H1 (cell line): ENCODE measurements at regions not wholly inside any gene's neighbourhood (a gene's known extent, or its start where the extent isn't known, plus 50 kb on each side); places are given as distances from the start of the nearest gene placed in this dataset.

Experiments
- CTCF ChIA-PET: fragments of 300-600 bp; sonication (Branson Sonifier 250); formaldehyde crosslinking; loops from one replicate; lab custom pipeline; 2021; ENCODE audit not compliant: partially characterized antibody; lab: Charles Lee
- POLR2A ChIA-PET: fragments of 300-600 bp; sonication (Branson Sonifier 250); formaldehyde crosslinking; loops from one replicate; lab custom pipeline; 2021; ENCODE audit warnings: inconsistent platforms; ENCODE audit not compliant: partially characterized antibody; lab: Charles Lee
- DNase-seq, 2 experiments: peaks; one replicate each; pipeline versions ENCODE4 v3.0.0 to v3.0.0-alpha.2; 2010 to 2022; ENCODE audit warnings: low spot score in 2 of 2, low read depth in 1 of 2, mixed read lengths in 1 of 2
- FAIRE-seq: peaks from 2 replicates; lab custom pipeline; 2011; peaks lifted over from hg19 to GRCh38; lab: Jason Lieb, UNC
- H2AFZ ChIP-seq: 2 replicates; pipeline ENCODE4 v1.8.1; 2012; ENCODE audit warnings: low read length, inconsistent platforms
- H2AK5ac ChIP-seq: 2 replicates; pipeline ENCODE4 v1.6.1; 2013; ENCODE audit warnings: low read depth, low read length
- H2BK120ac ChIP-seq: replicated peaks from 2 replicates; pipeline ENCODE3; 2013; ENCODE audit warnings: low read depth, low read length, inconsistent platforms
- H2BK12ac ChIP-seq: 2 replicates; pipeline ENCODE4 v1.6.1; 2013; ENCODE audit warnings: low read depth, low read length
- H2BK15ac ChIP-seq: 2 replicates; pipeline ENCODE4 v1.6.1; 2013; ENCODE audit warnings: low read length
- H2BK20ac ChIP-seq: 2 replicates; pipeline ENCODE4 v1.6.1; 2013; ENCODE audit warnings: low read length
- H2BK5ac ChIP-seq: 2 replicates; pipeline ENCODE4 v1.6.1; 2013; ENCODE audit warnings: low read depth, low read length
- H3K14ac ChIP-seq: 2 replicates; pipeline ENCODE4 v1.6.1; 2013; ENCODE audit warnings: inconsistent platforms; ENCODE audit not compliant: insufficient read length
- H3K18ac ChIP-seq: 2 replicates; pipeline ENCODE4 v1.6.1; 2013; ENCODE audit warnings: low read length; ENCODE audit errors: extremely low read depth
- H3K23ac ChIP-seq: 2 replicates; pipeline ENCODE4 v1.6.1; 2013; ENCODE audit warnings: inconsistent platforms; ENCODE audit not compliant: insufficient read length
- H3K23me2 ChIP-seq: 2 replicates; pipeline ENCODE4 v1.6.1; 2013; ENCODE audit warnings: low read depth, low read length
- H3K27ac ChIP-seq: 2 replicates; pipeline ENCODE4 v1.6.1; 2011; ENCODE audit warnings: low read depth, low read length, inconsistent platforms
- H3K27me3 ChIP-seq, 4 experiments: replicated peaks in 1 of 4; 1 replicate in 1 of 4; 2 replicates in 3 of 4; pipeline versions ENCODE4 v1.6.1 to v1.8.1; 2011 to 2013; ENCODE audit warnings: low read length in 3 of 4, mild to moderate bottlenecking in 3 of 4, inconsistent platforms in 2 of 4, mixed read lengths in 2 of 4, moderate library complexity in 1 of 4; ENCODE audit not compliant: control insufficient read depth in 3 of 4, insufficient read depth in 3 of 4; ENCODE audit errors: extremely low read depth in 1 of 4
- H3K36me3 ChIP-seq, 4 experiments: 2 replicates each; pipeline versions ENCODE4 v1.6.1 to v1.8.1; 2011 to 2013; ENCODE audit warnings: mild to moderate bottlenecking in 4 of 4, low read length in 3 of 4, moderate library complexity in 2 of 4, control low read depth in 1 of 4, inconsistent platforms in 1 of 4; ENCODE audit not compliant: insufficient read depth in 4 of 4, control insufficient read depth in 2 of 4
- H3K4ac ChIP-seq: replicated peaks from 2 replicates; pipeline ENCODE3; 2013; ENCODE audit warnings: low read length, low read depth, mixed read lengths, inconsistent platforms; ENCODE audit not compliant: insufficient read length
- H3K4me1 ChIP-seq, 4 experiments: replicated peaks in 1 of 4; 1 replicate in 1 of 4; 2 replicates in 3 of 4; pipeline versions ENCODE4 v1.6.1 to v1.8.1; 2011 to 2013; ENCODE audit warnings: low read length in 3 of 4, inconsistent platforms in 2 of 4, mixed read lengths in 1 of 4; ENCODE audit not compliant: insufficient read depth in 4 of 4, control insufficient read depth in 3 of 4
- H3K4me2 ChIP-seq, 2 experiments: 2 replicates each; pipeline versions ENCODE4 v1.6.1 to v1.8.1; 2011 to 2013; ENCODE audit warnings: low read depth in 2 of 2, low read length in 2 of 2, control low read depth in 1 of 2, inconsistent platforms in 1 of 2, mild to moderate bottlenecking in 1 of 2; ENCODE audit not compliant: insufficient read depth in 1 of 2
- H3K4me3 ChIP-seq, 4 experiments: fragments of 200-600, 300-600 bp in 1 of 4; sonication (generic), shearing (Covaris generic), sonication (Bioruptor Twin) in 1 of 4; 2 replicates each; pipeline versions ENCODE4 v1.5.1 to v1.8.1; 2011 to 2016; ENCODE audit warnings: low read length in 4 of 4, low read depth in 3 of 4, control low read depth in 2 of 4, inconsistent platforms in 2 of 4, mild to moderate bottlenecking in 2 of 4, mixed read lengths in 1 of 4, moderate library complexity in 1 of 4; ENCODE audit not compliant: insufficient read depth in 2 of 4; ENCODE audit errors: extremely low read depth in 1 of 4
- H3K56ac ChIP-seq: replicated peaks from 2 replicates; pipeline ENCODE3; 2013; ENCODE audit warnings: low read depth, mild to moderate bottlenecking, mixed read lengths, low read length, inconsistent platforms; ENCODE audit not compliant: insufficient read length
- H3K79me1 ChIP-seq: 2 replicates; pipeline ENCODE4 v1.6.1; 2013; ENCODE audit warnings: low read depth, low read length, control low read depth
- H3K79me2 ChIP-seq, 2 experiments: 2 replicates each; pipeline versions ENCODE4 v1.6.1 to v1.8.1; 2012 to 2013; ENCODE audit warnings: low read length in 2 of 2, mild to moderate bottlenecking in 2 of 2, inconsistent platforms in 1 of 2; ENCODE audit not compliant: insufficient read depth in 2 of 2, control insufficient read depth in 1 of 2
- H3K9ac ChIP-seq, 4 experiments: replicated peaks in 1 of 4; 1 replicate in 1 of 4; 2 replicates in 3 of 4; pipeline versions ENCODE4 v1.6.1 to v1.8.1; 2011 to 2013; ENCODE audit warnings: low read depth in 3 of 4, low read length in 3 of 4, control low read depth in 2 of 4, mild to moderate bottlenecking in 2 of 4, moderate library complexity in 2 of 4, inconsistent platforms in 1 of 4; ENCODE audit errors: extremely low read depth in 1 of 4
- H3K9me3 ChIP-seq, 2 experiments: 2 replicates each; pipeline versions ENCODE4 v1.6.1 to v1.8.1; 2012 to 2013; ENCODE audit warnings: mild to moderate bottlenecking in 2 of 2, moderate library complexity in 2 of 2, control low read depth in 1 of 2, inconsistent platforms in 1 of 2, low read depth in 1 of 2, low read length in 1 of 2, mixed read lengths in 1 of 2; ENCODE audit not compliant: insufficient read depth in 2 of 2
- H4K20me1 ChIP-seq, 2 experiments: replicated peaks in 1 of 2; 2 replicates each; pipeline versions ENCODE3 to v1.8.1; 2011 to 2013; ENCODE audit warnings: inconsistent platforms in 2 of 2, low read length in 2 of 2, mild to moderate bottlenecking in 1 of 2; ENCODE audit not compliant: insufficient read depth in 2 of 2, control insufficient read depth in 1 of 2
- H4K5ac ChIP-seq: 2 replicates; pipeline ENCODE4 v1.6.1; 2013; ENCODE audit warnings: low read length, low read depth, mixed read lengths, inconsistent platforms; ENCODE audit not compliant: insufficient read length
- H4K8ac ChIP-seq: 2 replicates; pipeline ENCODE4 v1.8.0; 2013; ENCODE audit warnings: mild to moderate bottlenecking, moderate library complexity, low read length, inconsistent platforms; ENCODE audit not compliant: insufficient read depth; ENCODE audit errors: extremely low read depth
- H4K91ac ChIP-seq: replicated peaks from 2 replicates; pipeline ENCODE3; 2013; ENCODE audit warnings: low read length, mixed read lengths, inconsistent platforms; ENCODE audit not compliant: insufficient read length
- EZH2 ChIP-seq: fragments of 200-600 bp; sonication (generic); IDR thresholded peaks from 2 replicates; pipeline ENCODE4 v1.7.1; 2012; ENCODE audit warnings: low read depth, mild to moderate bottlenecking, moderate library complexity, low read length, inconsistent platforms; ENCODE audit not compliant: severe bottlenecking
- POLR2A ChIP-seq, 2 experiments: IDR thresholded peaks; 1 replicate in 1 of 2; 2 replicates in 1 of 2; pipeline ENCODE4 v1.6.1; 2011; ENCODE audit warnings: low read depth in 2 of 2, low read length in 2 of 2, mild to moderate bottlenecking in 2 of 2; ENCODE audit errors: control extremely low read depth in 1 of 2
- RXRA ChIP-seq: IDR thresholded peaks from 2 replicates; pipeline ENCODE4 v1.6.1; 2011; ENCODE audit warnings: low read depth, mild to moderate bottlenecking, low read length, moderate library complexity; ENCODE audit not compliant: insufficient read depth
- SRF ChIP-seq: IDR thresholded peaks from 2 replicates; pipeline ENCODE4 v1.6.1; 2011; ENCODE audit warnings: mild to moderate bottlenecking, low read depth, low read length, moderate library complexity
- WGBS, 2 experiments: shearing (Covaris generic) in 1 of 2; methylation state at CpG; one replicate each; pipeline versions ENCODE4 v1.1.6 to v1.1.7; 2013 to 2015; ENCODE audit warnings: low lambda C conversion rate in 2 of 2, mixed read lengths in 2 of 2, inconsistent platforms in 1 of 2, low coverage in 1 of 2, missing lambda C conversion rate in 1 of 2; ENCODE audit not compliant: insufficient replicate concordance in 2 of 2, insufficient coverage in 1 of 2, insufficient read length in 1 of 2; ENCODE audit errors: extremely low coverage in 1 of 2, missing lambda C conversion rate in 1 of 2; 5-methylcytosine and 5-hydroxymethylcytosine counted together
- TF ChIP-seq, protein P1 (sequence below), 3 experiments: IDR thresholded peaks; 1 replicate in 2 of 3; 2 replicates in 1 of 3; pipeline versions ENCODE4 v1.5.1 to v1.6.1; 2011; ENCODE audit warnings: low read length in 3 of 3, mild to moderate bottlenecking in 3 of 3, inconsistent platforms in 2 of 3, low read depth in 1 of 3, moderate library complexity in 1 of 3; ENCODE audit not compliant: insufficient read depth in 1 of 3; ENCODE audit errors: control extremely low read depth in 1 of 3

- Histone ChIP-seq H2BK120ac (no peak overlapping the region), H3K79me1 (no peaks in the 10 kb centered on the region), H3K4ac (no peak overlapping the region), H3K36me3 (no peaks in the 10 kb centered on the region), H3K4me2 (no peak overlapping the region), H3K27me3 (no peaks in the 10 kb centered on the region), H3K4me3 (no peak overlapping the region), H2AK5ac (no peak overlapping the region), H3K56ac (no peak overlapping the region), H2AFZ (no peak overlapping the region), H3K23ac (no peak overlapping the region), H3K23me2 (no peaks in the 10 kb centered on the region), H3K9me3 (no peaks in the 10 kb centered on the region), H2BK20ac (no peak overlapping the region), H4K8ac (no peak overlapping the region), H2BK15ac (no peak overlapping the region), H3K9ac (no peak overlapping the region), H4K5ac (no peak overlapping the region), H3K79me2 (no peaks in the 10 kb centered on the region), H3K27ac (no peak overlapping the region), H4K91ac (no peak overlapping the region), H4K20me1 (no peaks in the 10 kb centered on the region), H3K4me1 (peaks cover 0 to 13% (median 7%) of the 10 kb centered on the region in 4 experiments; a peak in 4 of 7 replicates), H3K14ac (no peak overlapping the region), H3K18ac (no peak overlapping the region), H2BK12ac (no peak overlapping the region), H2BK5ac (no peak overlapping the region; the same call in 1 of the 2 replicates)
- FAIRE-seq, result no peak
- ChIA-PET POLR2A (no interaction called here), CTCF (no interaction called here)
- no peak for TF ChIP-seq SRF
- TF ChIP-seq, protein P1, sequence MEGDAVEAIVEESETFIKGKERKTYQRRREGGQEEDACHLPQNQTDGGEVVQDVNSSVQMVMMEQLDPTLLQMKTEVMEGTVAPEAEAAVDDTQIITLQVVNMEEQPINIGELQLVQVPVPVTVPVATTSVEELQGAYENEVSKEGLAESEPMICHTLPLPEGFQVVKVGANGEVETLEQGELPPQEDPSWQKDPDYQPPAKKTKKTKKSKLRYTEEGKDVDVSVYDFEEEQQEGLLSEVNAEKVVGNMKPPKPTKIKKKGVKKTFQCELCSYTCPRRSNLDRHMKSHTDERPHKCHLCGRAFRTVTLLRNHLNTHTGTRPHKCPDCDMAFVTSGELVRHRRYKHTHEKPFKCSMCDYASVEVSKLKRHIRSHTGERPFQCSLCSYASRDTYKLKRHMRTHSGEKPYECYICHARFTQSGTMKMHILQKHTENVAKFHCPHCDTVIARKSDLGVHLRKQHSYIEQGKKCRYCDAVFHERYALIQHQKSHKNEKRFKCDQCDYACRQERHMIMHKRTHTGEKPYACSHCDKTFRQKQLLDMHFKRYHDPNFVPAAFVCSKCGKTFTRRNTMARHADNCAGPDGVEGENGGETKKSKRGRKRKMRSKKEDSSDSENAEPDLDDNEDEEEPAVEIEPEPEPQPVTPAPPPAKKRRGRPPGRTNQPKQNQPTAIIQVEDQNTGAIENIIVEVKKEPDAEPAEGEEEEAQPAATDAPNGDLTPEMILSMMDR (IDR thresholded peaks at IDR 0.05; ENCODE audit: control extremely low read depth in 1 of 3, insufficient read depth in 1 of 3, low read depth in 1 of 3, low read length in 3 of 3), result no peak
- no peak for TF ChIP-seq POLR2A (IDR thresholded peaks at IDR 0.05; ENCODE audit: control extremely low read depth in 1 of 2, low read depth in 2 of 2, low read length in 2 of 2)
- TF ChIP-seq RXRA, result no peak
- TF ChIP-seq EZH2, result no peak
- WGBS, 2 experiments, result no CpG with 5 or more reads among the region's 2 CpGs
- no peak for DNase-seq
These were observed 94.0 kb downstream of the TMEM47 start for GRCh38 chrX:34563061-34563460.
